ENCODE measurements at regions not wholly inside any gene's neighbourhood (a gene's known extent, or its start where the extent isn't known, plus 50 kb on each side); places are given as distances from the start of the nearest gene placed in this dataset.

DNA sequence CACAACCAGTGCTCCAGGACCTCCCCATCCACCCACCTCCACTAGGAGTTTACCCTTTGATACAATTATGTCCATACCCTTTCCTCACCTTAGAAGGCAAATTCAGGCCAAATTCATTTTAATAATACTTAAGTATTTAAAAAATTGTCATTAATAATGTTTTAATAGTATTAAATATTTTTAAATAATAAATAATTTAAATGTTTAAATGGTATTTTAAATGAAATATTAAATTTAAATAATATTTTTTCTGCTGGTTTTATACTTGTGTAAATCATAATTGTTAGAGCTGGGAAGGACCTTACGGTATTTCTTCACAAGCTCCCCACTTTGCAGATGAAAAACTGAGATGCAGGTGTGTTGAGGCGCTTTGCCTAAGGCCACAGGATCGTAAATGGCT is 67.8 kb downstream of the NRN1 start:
- Mint-ChIP-seq H3K4me3 (no peak overlapping the region), H3K27me3 (ENCODE audit: low read depth) (peaks cover 5% of the 10 kb centered on the region), H3K36me3 (peaks cover 7% of the 10 kb centered on the region), H3K9me3 (peaks cover 26% of the 10 kb centered on the region), H3K27ac (no peak overlapping the region), H3K4me1 (peaks cover 3% of the 10 kb centered on the region; the same call in 1 of the 2 replicates)
- TF ChIP-seq, protein P1, sequence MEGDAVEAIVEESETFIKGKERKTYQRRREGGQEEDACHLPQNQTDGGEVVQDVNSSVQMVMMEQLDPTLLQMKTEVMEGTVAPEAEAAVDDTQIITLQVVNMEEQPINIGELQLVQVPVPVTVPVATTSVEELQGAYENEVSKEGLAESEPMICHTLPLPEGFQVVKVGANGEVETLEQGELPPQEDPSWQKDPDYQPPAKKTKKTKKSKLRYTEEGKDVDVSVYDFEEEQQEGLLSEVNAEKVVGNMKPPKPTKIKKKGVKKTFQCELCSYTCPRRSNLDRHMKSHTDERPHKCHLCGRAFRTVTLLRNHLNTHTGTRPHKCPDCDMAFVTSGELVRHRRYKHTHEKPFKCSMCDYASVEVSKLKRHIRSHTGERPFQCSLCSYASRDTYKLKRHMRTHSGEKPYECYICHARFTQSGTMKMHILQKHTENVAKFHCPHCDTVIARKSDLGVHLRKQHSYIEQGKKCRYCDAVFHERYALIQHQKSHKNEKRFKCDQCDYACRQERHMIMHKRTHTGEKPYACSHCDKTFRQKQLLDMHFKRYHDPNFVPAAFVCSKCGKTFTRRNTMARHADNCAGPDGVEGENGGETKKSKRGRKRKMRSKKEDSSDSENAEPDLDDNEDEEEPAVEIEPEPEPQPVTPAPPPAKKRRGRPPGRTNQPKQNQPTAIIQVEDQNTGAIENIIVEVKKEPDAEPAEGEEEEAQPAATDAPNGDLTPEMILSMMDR (IDR thresholded peaks at IDR 0.05): no peak
- peak; percentile 99 for TF ChIP-seq HMGA2 (CRISPR knock-in tag; IDR thresholded peaks at IDR 0.05)
- ChIA-PET CTCF (no interaction called here), POLR2A (no interaction called here)
- no peak for ATAC-seq
- DNase-seq (ENCODE audit: low spot score): no peak

DNA sequence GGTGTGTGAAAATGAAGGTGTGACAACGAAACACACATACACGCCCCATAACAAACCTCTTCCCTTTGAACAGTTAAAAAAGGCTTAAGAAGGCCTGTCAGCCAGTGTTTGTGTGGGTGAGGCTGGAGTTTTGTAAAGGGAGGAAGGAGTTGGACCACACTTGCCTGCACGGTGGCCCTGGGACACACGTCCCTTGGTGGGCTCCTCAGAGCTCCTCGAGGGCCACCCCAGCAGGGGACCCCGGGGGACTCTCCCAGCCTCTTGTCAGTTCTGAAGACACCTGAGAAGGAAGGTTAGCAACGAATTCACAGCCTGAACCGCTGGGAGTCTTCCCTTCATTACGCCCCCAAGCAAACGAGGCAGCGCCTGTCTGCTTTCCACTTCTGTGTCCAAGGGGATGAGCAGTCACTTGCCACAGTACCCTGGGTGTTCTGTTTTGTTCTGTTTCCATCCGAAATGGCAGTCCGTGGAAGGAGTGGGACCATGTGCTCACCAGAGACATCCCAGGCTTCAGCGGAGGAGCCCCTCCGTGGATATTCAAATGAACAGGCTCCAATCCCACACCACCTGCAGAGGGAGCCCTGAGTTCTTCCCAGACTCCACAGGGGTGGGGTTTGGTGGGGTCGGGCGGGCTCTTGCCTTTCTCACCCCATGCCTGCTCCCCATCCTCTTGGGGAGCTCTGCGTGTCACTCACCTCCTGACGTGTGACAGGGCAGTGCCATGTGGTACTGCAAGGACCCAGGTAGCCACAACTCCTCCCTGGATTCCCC is 68.6 kb downstream of the NRN1 start:
- peaks cover 24% of the 10 kb centered on the region for H3K9me3 Mint-ChIP-seq
- POLR2A ChIA-PET: no interaction called here
- no peak for DNase-seq (ENCODE audit: low spot score)
- TF ChIP-seq MYBL2 (CRISPR knock-in tag; IDR thresholded peaks at IDR 0.05) (no peak), ETV6 (CRISPR knock-in tag; IDR thresholded peaks at IDR 0.05) (no peak), ZNF138 (CRISPR knock-in tag; conservative IDR thresholded peaks at IDR 0.05) (no peak), SP1 (CRISPR knock-in tag; conservative IDR thresholded peaks at IDR 0.05) (no peak), EMX1 (CRISPR knock-in tag; IDR thresholded peaks at IDR 0.05) (no peak), PRRX2 (CRISPR knock-in tag; IDR thresholded peaks at IDR 0.05) (no peak), ZNF396 (CRISPR knock-in tag; IDR thresholded peaks at IDR 0.05; ENCODE audit: borderline replicate concordance) (no peak), ZNF416 (CRISPR knock-in tag; IDR thresholded peaks at IDR 0.05) (no peak), FOXK1 (CRISPR knock-in tag; IDR thresholded peaks at IDR 0.05) (no peak), JAZF1 (CRISPR knock-in tag; IDR thresholded peaks at IDR 0.05) (no peak), ELF4 (CRISPR knock-in tag; IDR thresholded peaks at IDR 0.05; ENCODE audit: low read depth) (no peak), ZNF232 (CRISPR knock-in tag; IDR thresholded peaks at IDR 0.05) (no peak)
- TF ChIP-seq, protein P2, sequence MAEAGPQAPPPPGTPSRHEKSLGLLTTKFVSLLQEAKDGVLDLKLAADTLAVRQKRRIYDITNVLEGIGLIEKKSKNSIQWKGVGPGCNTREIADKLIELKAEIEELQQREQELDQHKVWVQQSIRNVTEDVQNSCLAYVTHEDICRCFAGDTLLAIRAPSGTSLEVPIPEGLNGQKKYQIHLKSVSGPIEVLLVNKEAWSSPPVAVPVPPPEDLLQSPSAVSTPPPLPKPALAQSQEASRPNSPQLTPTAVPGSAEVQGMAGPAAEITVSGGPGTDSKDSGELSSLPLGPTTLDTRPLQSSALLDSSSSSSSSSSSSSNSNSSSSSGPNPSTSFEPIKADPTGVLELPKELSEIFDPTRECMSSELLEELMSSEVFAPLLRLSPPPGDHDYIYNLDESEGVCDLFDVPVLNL (CRISPR knock-in tag; IDR thresholded peaks at IDR 0.05; ENCODE audit: borderline replicate concordance, low read depth): no peak
- TF ChIP-seq, protein P3, sequence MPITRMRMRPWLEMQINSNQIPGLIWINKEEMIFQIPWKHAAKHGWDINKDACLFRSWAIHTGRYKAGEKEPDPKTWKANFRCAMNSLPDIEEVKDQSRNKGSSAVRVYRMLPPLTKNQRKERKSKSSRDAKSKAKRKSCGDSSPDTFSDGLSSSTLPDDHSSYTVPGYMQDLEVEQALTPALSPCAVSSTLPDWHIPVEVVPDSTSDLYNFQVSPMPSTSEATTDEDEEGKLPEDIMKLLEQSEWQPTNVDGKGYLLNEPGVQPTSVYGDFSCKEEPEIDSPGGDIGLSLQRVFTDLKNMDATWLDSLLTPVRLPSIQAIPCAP (CRISPR knock-in tag; IDR thresholded peaks at IDR 0.05): no peak
- TF ChIP-seq, protein P4, sequence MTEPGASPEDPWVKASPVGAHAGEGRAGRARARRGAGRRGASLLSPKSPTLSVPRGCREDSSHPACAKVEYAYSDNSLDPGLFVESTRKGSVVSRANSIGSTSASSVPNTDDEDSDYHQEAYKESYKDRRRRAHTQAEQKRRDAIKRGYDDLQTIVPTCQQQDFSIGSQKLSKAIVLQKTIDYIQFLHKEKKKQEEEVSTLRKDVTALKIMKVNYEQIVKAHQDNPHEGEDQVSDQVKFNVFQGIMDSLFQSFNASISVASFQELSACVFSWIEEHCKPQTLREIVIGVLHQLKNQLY (CRISPR knock-in tag; IDR thresholded peaks at IDR 0.05): no peak
- TF ChIP-seq, protein P5, sequence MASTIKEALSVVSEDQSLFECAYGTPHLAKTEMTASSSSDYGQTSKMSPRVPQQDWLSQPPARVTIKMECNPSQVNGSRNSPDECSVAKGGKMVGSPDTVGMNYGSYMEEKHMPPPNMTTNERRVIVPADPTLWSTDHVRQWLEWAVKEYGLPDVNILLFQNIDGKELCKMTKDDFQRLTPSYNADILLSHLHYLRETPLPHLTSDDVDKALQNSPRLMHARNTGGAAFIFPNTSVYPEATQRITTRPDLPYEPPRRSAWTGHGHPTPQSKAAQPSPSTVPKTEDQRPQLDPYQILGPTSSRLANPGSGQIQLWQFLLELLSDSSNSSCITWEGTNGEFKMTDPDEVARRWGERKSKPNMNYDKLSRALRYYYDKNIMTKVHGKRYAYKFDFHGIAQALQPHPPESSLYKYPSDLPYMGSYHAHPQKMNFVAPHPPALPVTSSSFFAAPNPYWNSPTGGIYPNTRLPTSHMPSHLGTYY (CRISPR knock-in tag; IDR thresholded peaks at IDR 0.05): no peak
- TF ChIP-seq, protein P6, sequence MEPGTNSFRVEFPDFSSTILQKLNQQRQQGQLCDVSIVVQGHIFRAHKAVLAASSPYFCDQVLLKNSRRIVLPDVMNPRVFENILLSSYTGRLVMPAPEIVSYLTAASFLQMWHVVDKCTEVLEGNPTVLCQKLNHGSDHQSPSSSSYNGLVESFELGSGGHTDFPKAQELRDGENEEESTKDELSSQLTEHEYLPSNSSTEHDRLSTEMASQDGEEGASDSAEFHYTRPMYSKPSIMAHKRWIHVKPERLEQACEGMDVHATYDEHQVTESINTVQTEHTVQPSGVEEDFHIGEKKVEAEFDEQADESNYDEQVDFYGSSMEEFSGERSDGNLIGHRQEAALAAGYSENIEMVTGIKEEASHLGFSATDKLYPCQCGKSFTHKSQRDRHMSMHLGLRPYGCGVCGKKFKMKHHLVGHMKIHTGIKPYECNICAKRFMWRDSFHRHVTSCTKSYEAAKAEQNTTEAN (CRISPR knock-in tag; IDR thresholded peaks at IDR 0.05): no peak
- peaks cover 5% of the 10 kb centered on the region for H3K27me3 Mint-ChIP-seq (ENCODE audit: low read depth)
- H3K27ac Mint-ChIP-seq: no peak overlapping the region
- no peak for ATAC-seq
- CTCF ChIA-PET: interaction anchor here (1.2 kb wide), 1 partner anchor 19 kb away, joined by 3 read pairs; no protein-coding TSS in a partner anchor
- H3K36me3 Mint-ChIP-seq: peaks cover under 1% of the 10 kb centered on the region
- H3K4me3 Mint-ChIP-seq: no peak overlapping the region
- peaks cover 3% of the 10 kb centered on the region; the same call in 1 of the 2 replicates for H3K4me1 Mint-ChIP-seq

Data from WTC11 (cell line).